GM12878 (cell line): ENCODE measurements at regions not wholly inside any gene's neighbourhood (a gene's known extent, or its start where the extent isn't known, plus 50 kb on each side); places are given as distances from the start of the nearest gene placed in this dataset.

ENCODE experiments used
- ATAC-seq: fragments of 200-7000 bp; cut with Tn5 transposase; 3 replicates; pipeline ENCODE4 v1.9.1; 2020; ENCODE audit warnings: mild to moderate bottlenecking, moderate library complexity
- BruUV-seq: library from RNA; stranded (reverse); fragments of 400-500 nt; replicated peaks from 2 replicates; lab custom pipeline; 2021; lab: Mats Ljungman, UMichigan
- CTCF ChIA-PET: fragments of 300-600 bp; sonication (Branson Sonifier 250); formaldehyde crosslinking; extraction: SDS; loops from one replicate; lab custom pipeline; 2021; ENCODE audit warnings: inconsistent platforms; lab: Yijun Ruan, JAX
- POLR2A ChIA-PET: fragments of 350-600 bp; formaldehyde crosslinking; extraction: SDS; loops from one replicate; lab custom pipeline; 2021; ENCODE audit warnings: inconsistent platforms; lab: Charles Lee
- RAD21 ChIA-PET: fragments of 300-600 bp; sonication (Branson Sonifier 250); formaldehyde crosslinking; loops from one replicate; lab custom pipeline; 2023; ENCODE audit warnings: antibody characterized with exemption; ENCODE audit not compliant: unreplicated experiment; lab: Charles Lee
- SMC1A ChIA-PET: fragments of 300-600 bp; sonication (Branson Sonifier 250); formaldehyde crosslinking; loops from one replicate; lab custom pipeline; 2023; ENCODE audit not compliant: unreplicated experiment, uncharacterized antibody; lab: Charles Lee
- DNase-seq: peaks from one replicate; pipeline ENCODE4 v3.0.0-alpha.2; 2011; ENCODE audit warnings: low read depth, low spot score
- FAIRE-seq: peaks from 3 replicates; lab custom pipeline; 2011; peaks lifted over from hg19 to GRCh38; lab: Jason Lieb, UNC
- H2AFZ ChIP-seq: 2 replicates; pipeline ENCODE4 v1.6.0; 2011; ENCODE audit warnings: low read depth, low read length, control low read depth; ENCODE audit not compliant: control insufficient read depth
- H3K27ac ChIP-seq: 2 replicates; pipeline ENCODE4 v1.5.1; 2011; ENCODE audit warnings: control low read depth; ENCODE audit not compliant: control insufficient read depth, insufficient read depth
- H3K27me3 ChIP-seq, 2 experiments: replicated peaks in 1 of 2; 2 replicates each; pipeline versions ENCODE4 v1.6.0 to v1.6.1; 2011; ENCODE audit warnings: low read length in 1 of 2; ENCODE audit not compliant: control insufficient read depth in 2 of 2, insufficient read depth in 2 of 2
- H3K36me3 ChIP-seq, 2 experiments: 2 replicates each; pipeline ENCODE4 v1.5.1; 2011; ENCODE audit warnings: low read length in 1 of 2; ENCODE audit not compliant: control insufficient read depth in 2 of 2, insufficient read depth in 2 of 2
- H3K4me1 ChIP-seq: 2 replicates; pipeline ENCODE4 v1.6.1; 2011; ENCODE audit warnings: mild to moderate bottlenecking, low read length, moderate library complexity, mixed read lengths; ENCODE audit not compliant: control insufficient read depth, insufficient read depth
- H3K4me2 ChIP-seq: 2 replicates; pipeline ENCODE4 v1.6.0; 2011; ENCODE audit warnings: control low read depth; ENCODE audit not compliant: control insufficient read depth, insufficient read depth
- H3K4me3 ChIP-seq: fragments of 200-600 bp; sonication (generic); 2 replicates; pipeline ENCODE4 v1.5.1; 2016
- H3K79me2 ChIP-seq: 2 replicates; pipeline ENCODE4 v1.6.0; 2011; ENCODE audit warnings: low read length; ENCODE audit not compliant: control insufficient read depth, insufficient read depth
- H3K9ac ChIP-seq: 2 replicates; pipeline ENCODE4 v1.8.0; 2011; ENCODE audit warnings: low read length, control low read depth, mixed read lengths; ENCODE audit not compliant: control insufficient read depth, insufficient read depth
- H3K9me3 ChIP-seq: replicated peaks from 3 replicates; pipeline ENCODE4 v1.5.1; 2011; ENCODE audit warnings: mild to moderate bottlenecking, low read length; ENCODE audit not compliant: control insufficient read depth, insufficient read depth
- H4K20me1 ChIP-seq: 2 replicates; pipeline ENCODE4 v1.6.0; 2011; ENCODE audit not compliant: control insufficient read depth, insufficient read depth
- BRCA1 ChIP-seq: IDR thresholded peaks from 2 replicates; pipeline ENCODE4 v1.6.1; 2011; ENCODE audit warnings: low read depth, low read length, improper control_type of control experiment
- EED ChIP-seq: sonication (generic); IDR thresholded peaks from 2 replicates; pipeline ENCODE4 v1.6.1; 2016; ENCODE audit warnings: antibody characterized with exemption, low read depth
- EZH2 ChIP-seq: IDR thresholded peaks from 2 replicates; pipeline ENCODE4 v1.6.1; 2012; ENCODE audit warnings: low read depth, mild to moderate bottlenecking, control low read depth, inconsistent platforms, low read length, borderline replicate concordance; ENCODE audit not compliant: control insufficient read depth
- LARP7 ChIP-seq: fragments of 450-650 bp; IDR thresholded peaks from 2 replicates; pipeline ENCODE4 v1.6.1; 2017; ENCODE audit warnings: mild to moderate bottlenecking
- MEF2A ChIP-seq: IDR thresholded peaks from 2 replicates; pipeline ENCODE4 v1.6.1; 2011; ENCODE audit warnings: low read depth, mild to moderate bottlenecking, low read length, moderate library complexity; ENCODE audit not compliant: insufficient read depth
- NFYA ChIP-seq: IDR thresholded peaks from 2 replicates; pipeline ENCODE4 v1.6.1; 2011; ENCODE audit warnings: low read depth, mild to moderate bottlenecking, low read length, improper control_type of control experiment, borderline replicate concordance
- NFYB ChIP-seq: IDR thresholded peaks from 2 replicates; pipeline ENCODE4 v1.6.1; 2011; ENCODE audit warnings: low read depth, mild to moderate bottlenecking, low read length, improper control_type of control experiment, moderate library complexity; ENCODE audit not compliant: insufficient read depth
- PBX3 ChIP-seq: IDR thresholded peaks from 2 replicates; pipeline ENCODE4 v1.6.1; 2011; ENCODE audit warnings: mild to moderate bottlenecking, low read depth, low read length, moderate library complexity; ENCODE audit not compliant: insufficient replicate concordance
- POLR2AphosphoS2 ChIP-seq: IDR thresholded peaks from 2 replicates; pipeline ENCODE4 v1.6.1; 2011; ENCODE audit warnings: low read depth, mild to moderate bottlenecking, low read length, improper control_type of control experiment, moderate library complexity
- TAF1 ChIP-seq: IDR thresholded peaks from 2 replicates; pipeline ENCODE4 v1.6.1; 2011; ENCODE audit warnings: mild to moderate bottlenecking, low read depth, low read length, borderline replicate concordance
- ZNF622 ChIP-seq: fragments of 450-650 bp; IDR thresholded peaks from 2 replicates; pipeline ENCODE4 v1.6.1; 2017; ENCODE audit warnings: mild to moderate bottlenecking, inconsistent platforms
- WGBS: methylation state at CpG from one replicate; pipeline ENCODE4 v1.1.6; 2016; ENCODE audit warnings: low lambda C conversion rate; ENCODE audit not compliant: insufficient replicate concordance, insufficient coverage; ENCODE audit errors: missing lambda C conversion rate; 5-methylcytosine and 5-hydroxymethylcytosine counted together
- in situ Hi-C: fragments of 300-500 bp; cut with MboI; formaldehyde crosslinking; loops from 9 replicates; pipeline ENCODE4 v1.14.3; 2018; ENCODE audit warnings: mixed read lengths
- intact Hi-C: fragments of 100-400 bp; cut with micrococcal nuclease; formaldehyde crosslinking; loops from one replicate; pipeline ENCODE4 v1.14.2; 2022; ENCODE audit not compliant: unreplicated experiment
- TF ChIP-seq, protein P1 (sequence below): fragments of 150-350 bp; IDR thresholded peaks from 2 replicates; pipeline ENCODE4 v1.6.1; 2016; ENCODE audit warnings: low read depth, low read length
- TF ChIP-seq, protein P2 (sequence below): fragments of 450-650 bp; IDR thresholded peaks from 2 replicates; pipeline ENCODE4 v1.6.1; 2018; ENCODE audit warnings: mild to moderate bottlenecking, low read depth, moderate library complexity; ENCODE audit not compliant: partially characterized antibody

DNA sequence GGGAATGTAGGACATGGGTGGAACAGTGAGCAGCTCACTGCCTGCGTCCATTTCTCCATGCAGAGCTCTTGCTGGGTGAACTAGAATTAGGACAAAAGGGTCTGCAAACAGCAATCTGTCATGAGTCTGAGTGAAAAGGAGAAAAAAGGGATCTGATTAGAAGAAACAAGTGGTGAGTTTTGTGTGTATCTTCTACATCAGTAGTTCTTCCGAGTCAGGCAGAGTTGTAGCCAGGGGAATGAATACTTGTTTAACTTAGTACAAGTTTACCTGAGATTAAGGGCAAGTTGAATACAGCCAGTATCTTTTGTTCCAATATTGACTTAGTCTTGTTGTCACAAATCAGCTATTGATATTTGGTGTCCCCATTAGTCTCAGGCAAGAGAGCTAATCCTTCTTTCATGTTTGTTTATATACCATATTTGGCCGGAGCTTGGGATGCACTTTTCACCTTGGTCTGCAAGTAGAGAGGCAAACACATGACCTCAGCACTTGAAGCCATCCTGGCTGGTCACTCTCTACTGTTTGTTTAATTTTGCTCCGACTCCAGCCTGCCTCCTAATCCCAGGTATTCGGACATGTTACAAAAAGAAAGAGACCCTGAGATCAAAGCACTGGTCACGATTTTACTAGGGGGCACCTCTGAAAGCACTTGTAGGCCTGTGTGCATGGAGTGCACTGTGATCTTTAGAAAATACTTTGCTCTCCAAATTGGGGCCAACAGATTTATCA, 211.0 kb upstream of the NT5C1B start (continued):
- TF ChIP-seq, protein P1, sequence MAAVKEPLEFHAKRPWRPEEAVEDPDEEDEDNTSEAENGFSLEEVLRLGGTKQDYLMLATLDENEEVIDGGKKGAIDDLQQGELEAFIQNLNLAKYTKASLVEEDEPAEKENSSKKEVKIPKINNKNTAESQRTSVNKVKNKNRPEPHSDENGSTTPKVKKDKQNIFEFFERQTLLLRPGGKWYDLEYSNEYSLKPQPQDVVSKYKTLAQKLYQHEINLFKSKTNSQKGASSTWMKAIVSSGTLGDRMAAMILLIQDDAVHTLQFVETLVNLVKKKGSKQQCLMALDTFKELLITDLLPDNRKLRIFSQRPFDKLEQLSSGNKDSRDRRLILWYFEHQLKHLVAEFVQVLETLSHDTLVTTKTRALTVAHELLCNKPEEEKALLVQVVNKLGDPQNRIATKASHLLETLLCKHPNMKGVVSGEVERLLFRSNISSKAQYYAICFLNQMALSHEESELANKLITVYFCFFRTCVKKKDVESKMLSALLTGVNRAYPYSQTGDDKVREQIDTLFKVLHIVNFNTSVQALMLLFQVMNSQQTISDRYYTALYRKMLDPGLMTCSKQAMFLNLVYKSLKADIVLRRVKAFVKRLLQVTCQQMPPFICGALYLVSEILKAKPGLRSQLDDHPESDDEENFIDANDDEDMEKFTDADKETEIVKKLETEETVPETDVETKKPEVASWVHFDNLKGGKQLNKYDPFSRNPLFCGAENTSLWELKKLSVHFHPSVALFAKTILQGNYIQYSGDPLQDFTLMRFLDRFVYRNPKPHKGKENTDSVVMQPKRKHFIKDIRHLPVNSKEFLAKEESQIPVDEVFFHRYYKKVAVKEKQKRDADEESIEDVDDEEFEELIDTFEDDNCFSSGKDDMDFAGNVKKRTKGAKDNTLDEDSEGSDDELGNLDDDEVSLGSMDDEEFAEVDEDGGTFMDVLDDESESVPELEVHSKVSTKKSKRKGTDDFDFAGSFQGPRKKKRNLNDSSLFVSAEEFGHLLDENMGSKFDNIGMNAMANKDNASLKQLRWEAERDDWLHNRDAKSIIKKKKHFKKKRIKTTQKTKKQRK: no peak
- no peak for TF ChIP-seq LARP7
- no peak for TF ChIP-seq EZH2

DNA sequence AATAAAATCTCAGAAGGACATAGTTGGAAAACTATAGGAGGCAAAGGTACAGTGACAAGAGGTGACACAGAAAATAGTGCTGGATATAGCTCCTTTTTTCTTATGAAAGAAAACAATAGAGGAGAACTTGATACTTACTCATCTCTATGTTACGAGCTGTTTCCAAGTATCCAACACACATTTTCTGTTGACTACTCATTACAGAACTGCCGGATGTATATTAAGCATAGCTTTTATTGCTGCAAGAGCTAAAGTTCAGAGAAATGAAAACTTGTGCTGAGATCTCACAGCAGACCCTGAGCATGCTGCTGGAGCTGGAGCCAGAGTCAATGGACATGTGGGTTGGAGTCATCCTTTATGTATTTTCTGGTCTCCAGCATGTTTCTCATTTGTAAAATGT, 210.0 kb upstream of the NT5C1B start:
- Histone ChIP-seq H3K9me3 (no peaks in the 10 kb centered on the region), H3K79me2 (no peaks in the 10 kb centered on the region), H3K4me3 (no peak overlapping the region), H3K4me1 (no peaks in the 10 kb centered on the region), H2AFZ (no peak overlapping the region), H3K27me3 (no peaks in the 10 kb centered on the region), H3K36me3 (no peaks in the 10 kb centered on the region), H3K9ac (no peak overlapping the region), H3K27ac (no peak overlapping the region), H4K20me1 (no peaks in the 10 kb centered on the region), H3K4me2 (no peak overlapping the region)
- BruUV-seq: no TSS peak
- in situ Hi-C loops: no loop called here
- ChIA-PET RAD21 (no interaction called here), POLR2A (no interaction called here), CTCF (interaction anchor here (1.1 kb wide), 1 partner anchor 50 kb away, joined by 3 read pairs; no protein-coding TSS in a partner anchor), SMC1A (no interaction called here)
- intact Hi-C loops: no loop called here
- WGBS: 50% methylated on average over 2 of the region's 2 CpGs
- ATAC-seq: no peak
- no peak for DNase-seq
- no peak for FAIRE-seq
- TF ChIP-seq POLR2AphosphoS2 (no peak), NFYA (no peak), PBX3 (no peak), MEF2A (no peak), ZNF622 (no peak), BRCA1 (no peak), TAF1 (no peak), EED (no peak), NFYB (no peak)
- TF ChIP-seq, protein P2, sequence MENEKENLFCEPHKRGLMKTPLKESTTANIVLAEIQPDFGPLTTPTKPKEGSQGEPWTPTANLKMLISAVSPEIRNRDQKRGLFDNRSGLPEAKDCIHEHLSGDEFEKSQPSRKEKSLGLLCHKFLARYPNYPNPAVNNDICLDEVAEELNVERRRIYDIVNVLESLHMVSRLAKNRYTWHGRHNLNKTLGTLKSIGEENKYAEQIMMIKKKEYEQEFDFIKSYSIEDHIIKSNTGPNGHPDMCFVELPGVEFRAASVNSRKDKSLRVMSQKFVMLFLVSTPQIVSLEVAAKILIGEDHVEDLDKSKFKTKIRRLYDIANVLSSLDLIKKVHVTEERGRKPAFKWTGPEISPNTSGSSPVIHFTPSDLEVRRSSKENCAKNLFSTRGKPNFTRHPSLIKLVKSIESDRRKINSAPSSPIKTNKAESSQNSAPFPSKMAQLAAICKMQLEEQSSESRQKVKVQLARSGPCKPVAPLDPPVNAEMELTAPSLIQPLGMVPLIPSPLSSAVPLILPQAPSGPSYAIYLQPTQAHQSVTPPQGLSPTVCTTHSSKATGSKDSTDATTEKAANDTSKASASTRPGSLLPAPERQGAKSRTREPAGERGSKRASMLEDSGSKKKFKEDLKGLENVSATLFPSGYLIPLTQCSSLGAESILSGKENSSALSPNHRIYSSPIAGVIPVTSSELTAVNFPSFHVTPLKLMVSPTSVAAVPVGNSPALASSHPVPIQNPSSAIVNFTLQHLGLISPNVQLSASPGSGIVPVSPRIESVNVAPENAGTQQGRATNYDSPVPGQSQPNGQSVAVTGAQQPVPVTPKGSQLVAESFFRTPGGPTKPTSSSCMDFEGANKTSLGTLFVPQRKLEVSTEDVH: no peak
